ENCODE measurements at regions not wholly inside any gene's neighbourhood (a gene's known extent, or its start where the extent isn't known, plus 50 kb on each side); places are given as distances from the start of the nearest gene placed in this dataset.

GRCh38 chr14:76312821-76313220, 63.1 kb upstream of the ESRRB start:
- ATAC-seq (ENCODE audit: low FRiP score) (no peak), DNase-seq (ENCODE audit: low spot score) (no peak)
- TF ChIP-seq, protein P1, sequence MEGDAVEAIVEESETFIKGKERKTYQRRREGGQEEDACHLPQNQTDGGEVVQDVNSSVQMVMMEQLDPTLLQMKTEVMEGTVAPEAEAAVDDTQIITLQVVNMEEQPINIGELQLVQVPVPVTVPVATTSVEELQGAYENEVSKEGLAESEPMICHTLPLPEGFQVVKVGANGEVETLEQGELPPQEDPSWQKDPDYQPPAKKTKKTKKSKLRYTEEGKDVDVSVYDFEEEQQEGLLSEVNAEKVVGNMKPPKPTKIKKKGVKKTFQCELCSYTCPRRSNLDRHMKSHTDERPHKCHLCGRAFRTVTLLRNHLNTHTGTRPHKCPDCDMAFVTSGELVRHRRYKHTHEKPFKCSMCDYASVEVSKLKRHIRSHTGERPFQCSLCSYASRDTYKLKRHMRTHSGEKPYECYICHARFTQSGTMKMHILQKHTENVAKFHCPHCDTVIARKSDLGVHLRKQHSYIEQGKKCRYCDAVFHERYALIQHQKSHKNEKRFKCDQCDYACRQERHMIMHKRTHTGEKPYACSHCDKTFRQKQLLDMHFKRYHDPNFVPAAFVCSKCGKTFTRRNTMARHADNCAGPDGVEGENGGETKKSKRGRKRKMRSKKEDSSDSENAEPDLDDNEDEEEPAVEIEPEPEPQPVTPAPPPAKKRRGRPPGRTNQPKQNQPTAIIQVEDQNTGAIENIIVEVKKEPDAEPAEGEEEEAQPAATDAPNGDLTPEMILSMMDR (IDR thresholded peaks at IDR 0.05): no peak

GRCh38 chr14:76313303-76313702, 62.6 kb upstream of the ESRRB start:
- ATAC-seq (ENCODE audit: low FRiP score) (no peak), DNase-seq (ENCODE audit: low spot score) (no peak)
- TF ChIP-seq, protein P1 (IDR thresholded peaks at IDR 0.05): no peak

DNA sequence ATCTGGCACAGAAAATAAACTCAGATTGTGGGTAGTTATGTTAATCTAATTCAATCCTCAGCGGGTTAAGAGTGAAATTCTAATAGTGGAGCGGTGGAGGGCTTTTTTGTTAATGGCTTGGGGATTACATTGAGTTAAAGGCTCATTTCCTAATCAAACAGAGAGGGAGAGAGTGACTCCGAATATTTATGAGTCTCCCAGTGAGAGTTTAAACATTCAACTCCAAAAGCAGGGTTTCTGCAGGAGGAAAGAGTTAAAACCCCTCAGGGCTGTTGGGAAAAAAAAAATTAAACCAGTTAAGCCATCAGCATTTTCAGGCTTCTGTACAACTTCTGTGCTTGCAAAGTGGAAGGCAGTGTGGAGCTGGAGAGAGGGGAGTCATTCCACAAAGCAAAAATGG, 62.1 kb upstream of the ESRRB start:
- TF ChIP-seq, protein P1 (IDR thresholded peaks at IDR 0.05): no peak
- no peak for ATAC-seq (ENCODE audit: low FRiP score)
- DNase-seq (ENCODE audit: low spot score): no peak

DNA sequence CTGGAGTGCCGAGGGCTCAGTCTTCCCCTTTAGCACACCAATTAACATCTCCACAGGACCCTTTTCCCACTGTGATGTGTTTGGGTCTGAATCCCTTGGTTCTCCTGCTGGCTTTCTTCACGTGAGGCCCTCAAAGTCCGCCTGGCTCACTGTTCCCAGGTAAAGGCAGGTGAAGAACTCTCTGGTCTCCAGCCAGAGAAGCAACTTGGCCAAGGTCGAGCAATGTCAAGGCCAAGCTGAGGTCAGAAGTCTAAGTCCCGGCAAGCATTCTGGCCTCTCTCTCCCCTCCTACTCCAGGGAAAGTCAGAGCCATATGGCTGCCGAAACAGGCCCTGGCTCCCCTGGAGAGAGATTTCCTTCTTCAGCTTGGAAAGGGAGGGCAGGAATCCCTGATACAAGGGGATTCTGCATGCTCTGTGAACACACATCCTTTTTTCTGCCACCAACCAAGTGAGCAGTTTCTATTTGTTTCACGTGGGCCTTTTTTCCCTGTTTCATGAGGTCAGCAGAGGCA, 61.4 kb upstream of the ESRRB start:
- ATAC-seq (ENCODE audit: low FRiP score) (no peak), DNase-seq (ENCODE audit: low spot score) (no peak)
- TF ChIP-seq, protein P1 (IDR thresholded peaks at IDR 0.05): no peak

GRCh38 chr14:76320486-76320885, 55.5 kb upstream of the ESRRB start:
- ATAC-seq (ENCODE audit: low FRiP score): no peak
- no peak for DNase-seq (ENCODE audit: low spot score)
- TF ChIP-seq, protein P1 (IDR thresholded peaks at IDR 0.05): no peak

DNA sequence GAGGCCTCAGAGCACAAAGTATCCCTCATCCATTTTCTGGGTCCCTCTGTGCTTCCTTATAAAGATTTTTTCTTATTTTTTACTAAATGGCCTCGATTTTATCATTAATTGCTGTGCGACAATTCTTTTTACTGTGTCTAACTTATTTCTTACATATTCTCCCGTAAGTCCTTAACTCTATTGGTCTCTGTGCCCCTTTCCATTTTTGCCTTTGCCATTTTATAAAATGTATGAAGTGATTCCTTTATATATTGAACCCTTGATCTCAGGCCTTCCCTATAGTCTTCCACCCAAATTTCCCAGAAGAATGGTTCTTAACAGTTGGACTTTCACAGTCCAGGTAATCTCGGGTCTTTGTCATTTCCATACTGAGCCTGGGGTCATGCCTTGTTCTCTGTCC, 55.0 kb upstream of the ESRRB start:
- DNase-seq (ENCODE audit: low spot score): no peak
- TF ChIP-seq, protein P1 (IDR thresholded peaks at IDR 0.05): no peak
- ATAC-seq (ENCODE audit: low FRiP score): no peak

DNA sequence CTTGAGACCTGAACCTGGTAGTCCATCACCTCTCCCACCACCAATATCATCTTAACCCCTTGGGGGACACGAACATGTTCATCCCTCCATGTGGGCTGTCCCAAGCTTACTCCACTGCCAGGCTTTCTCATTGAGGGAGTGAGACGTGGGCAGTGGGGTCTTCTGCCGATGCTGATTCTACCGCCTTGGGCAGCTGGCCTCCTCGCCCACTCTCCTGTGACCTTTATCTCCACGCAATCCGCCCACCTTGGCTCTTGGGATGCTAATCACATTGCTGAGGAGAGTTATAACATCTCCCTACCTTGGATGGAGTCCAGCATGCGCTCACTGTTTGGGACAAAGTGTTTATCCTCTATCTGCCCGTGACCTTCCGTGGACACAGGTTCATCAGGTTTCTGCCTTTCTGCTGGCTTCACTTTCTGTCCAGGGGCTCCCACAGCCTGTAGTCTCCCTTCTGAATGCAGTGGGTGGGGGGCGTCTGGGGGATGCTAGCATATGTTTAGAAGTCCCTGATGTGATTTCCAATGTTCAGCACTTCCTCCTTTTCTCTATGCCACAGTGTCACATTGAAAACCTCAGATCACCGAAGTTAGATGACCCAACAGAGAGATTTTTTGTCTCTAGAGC, 53.2 kb upstream of the ESRRB start:
- TF ChIP-seq, protein P1 (IDR thresholded peaks at IDR 0.05): no peak
- DNase-seq (ENCODE audit: low spot score) (no peak), ATAC-seq (ENCODE audit: low FRiP score) (no peak)

Data from omental fat pad (tissue), 3 donors.